Endodermal cell (in vitro differentiated cells): ENCODE measurements at regions not wholly inside any gene's neighbourhood (a gene's known extent, or its start where the extent isn't known, plus 50 kb on each side); places are given as distances from the start of the nearest gene placed in this dataset.

Source experiments
- DNase-seq: peaks from one replicate; pipeline ENCODE4 v3.0.0-alpha.2; 2017
- H3K27ac ChIP-seq: 2 replicates; pipeline ENCODE4 v1.5.1; 2013; ENCODE audit warnings: mild to moderate bottlenecking, low read depth, low read length, moderate library complexity
- H3K27me3 ChIP-seq: 2 replicates; pipeline ENCODE4 v1.6.1; 2013; ENCODE audit warnings: mild to moderate bottlenecking, low read length, moderate library complexity; ENCODE audit not compliant: insufficient read depth, control insufficient read depth, poor library complexity, severe bottlenecking
- H3K36me3 ChIP-seq: 2 replicates; pipeline ENCODE4 v1.7.0; 2013; ENCODE audit warnings: mild to moderate bottlenecking, low read length, moderate library complexity; ENCODE audit not compliant: control insufficient read depth, insufficient read depth
- H3K4me1 ChIP-seq: one replicate; pipeline ENCODE4 v1.7.0; 2013; ENCODE audit warnings: low read length; ENCODE audit not compliant: control insufficient read depth, insufficient read depth
- H3K4me3 ChIP-seq: 2 replicates; pipeline ENCODE4 v1.5.1; 2013; ENCODE audit warnings: mild to moderate bottlenecking, low read length, moderate library complexity
- H3K9ac ChIP-seq: 2 replicates; pipeline ENCODE4 v1.6.1; 2013; ENCODE audit warnings: mild to moderate bottlenecking, low read length, moderate library complexity; ENCODE audit not compliant: poor library complexity, severe bottlenecking; ENCODE audit errors: extremely low read depth
- H3K9me3 ChIP-seq: 2 replicates; pipeline ENCODE4 v1.6.1; 2013; ENCODE audit warnings: mild to moderate bottlenecking, low read length, moderate library complexity; ENCODE audit not compliant: control insufficient read depth
- H3K27ac Mint-ChIP-seq: 2 replicates; pipeline ENCODE4 v1.8.0; 2020; ENCODE audit warnings: mixed read lengths
- H3K27me3 Mint-ChIP-seq: 2 replicates; pipeline ENCODE4 v1.8.0; 2021; ENCODE audit warnings: mild to moderate bottlenecking, mixed read lengths; ENCODE audit not compliant: insufficient read depth
- H3K36me3 Mint-ChIP-seq: 2 replicates; pipeline ENCODE4 v1.8.0; 2020; ENCODE audit warnings: low read depth, mixed read lengths
- H3K4me1 Mint-ChIP-seq: 2 replicates; pipeline ENCODE4 v1.8.0; 2020; ENCODE audit warnings: mixed read lengths
- H3K4me3 Mint-ChIP-seq: 2 replicates; pipeline ENCODE4 v1.8.0; 2020; ENCODE audit warnings: mild to moderate bottlenecking, moderate library complexity, mixed read lengths
- H3K9me3 Mint-ChIP-seq: 2 replicates; pipeline ENCODE4 v1.8.0; 2020; ENCODE audit warnings: mild to moderate bottlenecking, mixed read lengths
- WGBS, 2 experiments: methylation state at CpG; one replicate each; pipeline versions ENCODE4 v1.1.5 to v1.1.7; 2013; ENCODE audit warnings: missing lambda C conversion rate in 2 of 2, mixed read lengths in 1 of 2; ENCODE audit not compliant: insufficient coverage in 1 of 2, insufficient read length in 1 of 2; 5-methylcytosine and 5-hydroxymethylcytosine counted together
- TF ChIP-seq, protein P1 (sequence below): fragments of 200-600 bp; sonication (generic); conservative IDR thresholded peaks from 2 replicates; pipeline ENCODE4 v1.5.0; 2021; ENCODE audit warnings: antibody characterized with exemption, mild to moderate bottlenecking

DNA sequence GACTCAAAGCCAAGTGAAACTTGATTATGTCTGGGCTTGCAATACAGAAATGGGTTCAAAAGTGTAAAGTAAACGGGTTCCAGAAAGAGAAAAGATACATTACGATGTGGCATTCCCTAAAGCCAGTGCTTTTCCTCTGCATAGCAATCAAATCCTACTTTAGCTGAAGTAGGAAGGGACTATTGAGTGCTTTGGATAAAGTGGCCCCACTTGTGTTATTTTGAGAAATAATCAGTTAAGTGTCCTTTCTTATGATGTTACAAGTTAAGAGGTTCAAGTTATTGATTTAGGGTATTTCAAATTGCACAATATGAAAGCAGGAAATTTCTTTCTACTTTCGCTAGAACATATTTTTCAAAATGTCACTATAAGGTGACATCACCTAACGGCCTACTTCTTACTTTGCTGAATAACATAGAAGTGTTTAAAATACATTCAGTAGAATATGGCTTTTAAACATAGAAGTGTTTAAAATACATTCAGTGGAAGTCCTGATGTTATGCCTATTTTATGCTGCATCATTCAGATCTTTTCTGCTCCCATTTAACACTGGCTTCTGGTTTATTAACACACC lies 235.2 kb downstream of the DTHD1 start:
- no peak overlapping the region for H3K27ac ChIP-seq
- H3K36me3 ChIP-seq: no peaks in the 10 kb centered on the region
- H3K36me3 Mint-ChIP-seq: no peaks in the 10 kb centered on the region
- no peaks in the 10 kb centered on the region for H3K9me3 ChIP-seq
- H3K4me1 Mint-ChIP-seq: no peaks in the 10 kb centered on the region
- TF ChIP-seq, protein P1, sequence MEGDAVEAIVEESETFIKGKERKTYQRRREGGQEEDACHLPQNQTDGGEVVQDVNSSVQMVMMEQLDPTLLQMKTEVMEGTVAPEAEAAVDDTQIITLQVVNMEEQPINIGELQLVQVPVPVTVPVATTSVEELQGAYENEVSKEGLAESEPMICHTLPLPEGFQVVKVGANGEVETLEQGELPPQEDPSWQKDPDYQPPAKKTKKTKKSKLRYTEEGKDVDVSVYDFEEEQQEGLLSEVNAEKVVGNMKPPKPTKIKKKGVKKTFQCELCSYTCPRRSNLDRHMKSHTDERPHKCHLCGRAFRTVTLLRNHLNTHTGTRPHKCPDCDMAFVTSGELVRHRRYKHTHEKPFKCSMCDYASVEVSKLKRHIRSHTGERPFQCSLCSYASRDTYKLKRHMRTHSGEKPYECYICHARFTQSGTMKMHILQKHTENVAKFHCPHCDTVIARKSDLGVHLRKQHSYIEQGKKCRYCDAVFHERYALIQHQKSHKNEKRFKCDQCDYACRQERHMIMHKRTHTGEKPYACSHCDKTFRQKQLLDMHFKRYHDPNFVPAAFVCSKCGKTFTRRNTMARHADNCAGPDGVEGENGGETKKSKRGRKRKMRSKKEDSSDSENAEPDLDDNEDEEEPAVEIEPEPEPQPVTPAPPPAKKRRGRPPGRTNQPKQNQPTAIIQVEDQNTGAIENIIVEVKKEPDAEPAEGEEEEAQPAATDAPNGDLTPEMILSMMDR: no peak
- no peaks in the 10 kb centered on the region for H3K4me1 ChIP-seq
- H3K4me3 ChIP-seq: no peak overlapping the region
- WGBS, 2 experiments: 64 to 71% methylated on average over 2 of the region's 4 CpGs
- H3K27me3 ChIP-seq: no peaks in the 10 kb centered on the region
- no peaks in the 10 kb centered on the region for H3K27me3 Mint-ChIP-seq
- H3K9ac ChIP-seq: no peak overlapping the region
- H3K4me3 Mint-ChIP-seq: no peak overlapping the region
- peaks cover 12% of the 10 kb centered on the region for H3K9me3 Mint-ChIP-seq
- no peak overlapping the region for H3K27ac Mint-ChIP-seq
- DNase-seq: no peak

DNA sequence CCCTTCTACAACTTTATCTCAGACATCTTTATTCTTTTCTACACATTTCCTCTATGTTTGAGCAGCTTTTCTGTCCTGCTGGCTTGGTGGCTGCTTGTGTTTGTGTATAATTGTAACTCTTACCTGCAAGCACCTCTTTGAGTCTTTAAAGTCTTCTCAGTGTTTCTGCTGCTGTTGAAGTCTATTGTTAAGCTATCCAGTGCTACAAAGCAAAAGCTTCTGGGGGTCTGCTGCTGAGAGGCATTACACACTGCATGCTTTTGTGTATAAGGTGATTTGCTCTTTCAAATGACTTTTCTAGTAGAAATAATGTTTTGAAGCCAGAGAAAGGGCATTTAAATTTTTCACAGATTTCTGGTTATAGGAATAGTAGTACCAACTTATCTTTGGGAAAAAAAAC lies 241.8 kb downstream of the DTHD1 start:
- H3K4me1 Mint-ChIP-seq: peaks cover 1% of the 10 kb centered on the region
- no peaks in the 10 kb centered on the region for H3K4me1 ChIP-seq
- no peak overlapping the region for H3K27ac ChIP-seq
- no peak overlapping the region for H3K27ac Mint-ChIP-seq
- no peak overlapping the region for H3K4me3 Mint-ChIP-seq
- H3K36me3 ChIP-seq: no peaks in the 10 kb centered on the region
- peaks cover under 1% of the 10 kb centered on the region for H3K36me3 Mint-ChIP-seq
- no peak overlapping the region for H3K9ac ChIP-seq
- H3K4me3 ChIP-seq: no peak overlapping the region
- TF ChIP-seq, protein P1: no peak
- no peaks in the 10 kb centered on the region for H3K27me3 ChIP-seq
- peaks cover 28% of the 10 kb centered on the region for H3K9me3 Mint-ChIP-seq
- no peaks in the 10 kb centered on the region for H3K27me3 Mint-ChIP-seq
- H3K9me3 ChIP-seq: peaks cover 14% of the 10 kb centered on the region
- DNase-seq: no peak

DNA sequence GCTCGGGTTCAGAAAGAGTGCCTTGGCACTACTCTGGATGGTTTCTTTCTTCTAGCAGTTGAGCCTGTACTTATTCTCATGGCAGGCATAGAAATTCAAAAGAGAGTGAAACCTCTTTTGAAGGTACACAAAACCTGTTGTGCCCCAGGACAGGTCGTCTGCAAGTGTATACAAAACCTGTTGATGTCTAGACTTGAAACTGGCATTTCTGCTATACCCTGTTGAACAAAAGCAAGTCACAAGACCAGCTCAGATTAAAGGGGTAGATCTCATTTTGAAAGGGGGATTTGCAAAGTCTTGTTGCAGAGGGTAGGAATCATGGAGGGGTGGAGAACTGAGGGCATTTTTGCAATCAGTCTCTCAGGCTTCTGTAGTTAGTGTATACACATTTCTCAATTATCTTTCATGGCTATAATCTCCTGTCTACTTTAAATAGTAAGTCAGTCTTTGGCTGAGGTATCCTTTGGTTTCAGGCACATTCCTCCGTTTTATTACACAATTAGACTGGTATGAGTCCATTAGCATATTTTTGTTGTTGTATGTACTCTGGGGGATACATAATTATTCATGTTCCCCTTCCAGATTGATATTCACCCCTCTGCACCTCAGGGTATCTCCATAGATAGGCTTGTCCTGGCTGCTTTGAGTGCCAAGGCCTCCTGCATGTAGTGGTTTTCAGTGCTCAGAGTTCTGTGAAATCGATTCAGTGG lies 251.4 kb downstream of the DTHD1 start:
- H3K27me3 Mint-ChIP-seq: no peaks in the 10 kb centered on the region
- WGBS, 2 experiments: 92 to 100% methylated on average over 3 to 4 of the region's 4 CpGs

More for the DNA sequence above, 251.4 kb downstream of the DTHD1 start:
- H3K27ac Mint-ChIP-seq: no peak overlapping the region
- Histone ChIP-seq H3K9me3 (peaks cover 24% of the 10 kb centered on the region), H3K4me1 (peaks cover 8% of the 10 kb centered on the region), H3K27me3 (peaks cover 7% of the 10 kb centered on the region), H3K4me3 (no peak overlapping the region), H3K9ac (no peak overlapping the region), H3K36me3 (no peaks in the 10 kb centered on the region), H3K27ac (no peak overlapping the region)
- no peak overlapping the region for H3K4me3 Mint-ChIP-seq
- TF ChIP-seq, protein P1: no peak
- DNase-seq: no peak
- peaks cover 15% of the 10 kb centered on the region for H3K9me3 Mint-ChIP-seq
- peaks cover 16% of the 10 kb centered on the region for H3K4me1 Mint-ChIP-seq
- H3K36me3 Mint-ChIP-seq: peaks cover 6% of the 10 kb centered on the region
